ENCODE measurements at regions not wholly inside any gene's neighbourhood (a gene's known extent, or its start where the extent isn't known, plus 50 kb on each side); places are given as distances from the start of the nearest gene placed in this dataset.

DNA sequence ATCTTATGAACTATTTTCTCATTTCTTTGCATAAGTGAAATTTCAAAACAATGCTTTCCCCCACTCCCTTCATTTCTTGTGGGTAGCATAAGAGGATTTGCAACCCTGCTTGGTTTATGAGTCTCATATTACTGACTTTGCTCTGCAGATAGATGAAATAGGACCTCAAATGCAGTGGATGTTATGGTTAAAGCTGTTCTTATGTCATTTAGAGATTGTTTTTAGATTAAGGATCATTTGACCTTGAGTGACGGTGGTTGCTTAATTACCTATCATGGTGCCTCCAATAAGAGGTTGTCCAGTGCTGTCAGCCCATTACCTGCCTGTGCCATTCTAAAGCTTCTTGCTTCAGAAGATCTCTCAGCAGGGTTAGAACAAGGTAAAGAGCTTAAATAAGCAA, 351.4 kb upstream of the ATP2B1 start:
- DNase-seq (ENCODE audit: low read depth in 1 of 2, low spot score in 1 of 2), result no peak

DNA sequence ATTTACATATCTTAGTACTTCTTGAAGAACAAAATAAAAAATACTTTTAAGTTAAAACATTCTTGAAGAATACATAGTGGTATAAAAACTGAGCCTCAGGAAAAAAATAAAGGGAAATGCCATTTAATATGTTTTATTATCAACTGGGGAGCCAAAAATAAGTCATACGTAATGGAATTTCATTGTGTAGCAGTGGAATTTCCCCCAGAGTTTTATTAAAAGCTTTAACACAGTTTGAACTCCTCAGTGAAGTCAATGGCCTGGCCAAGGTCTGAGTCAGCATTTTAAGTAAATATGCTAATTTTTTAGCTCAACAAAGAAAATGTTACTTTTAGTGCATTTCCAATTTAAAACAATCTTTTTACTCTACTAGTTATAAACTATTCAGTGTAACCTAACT, 350.1 kb upstream of the ATP2B1 start:
- DNase-seq (ENCODE audit: low read depth in 1 of 2, low spot score in 1 of 2), result no peak

DNA sequence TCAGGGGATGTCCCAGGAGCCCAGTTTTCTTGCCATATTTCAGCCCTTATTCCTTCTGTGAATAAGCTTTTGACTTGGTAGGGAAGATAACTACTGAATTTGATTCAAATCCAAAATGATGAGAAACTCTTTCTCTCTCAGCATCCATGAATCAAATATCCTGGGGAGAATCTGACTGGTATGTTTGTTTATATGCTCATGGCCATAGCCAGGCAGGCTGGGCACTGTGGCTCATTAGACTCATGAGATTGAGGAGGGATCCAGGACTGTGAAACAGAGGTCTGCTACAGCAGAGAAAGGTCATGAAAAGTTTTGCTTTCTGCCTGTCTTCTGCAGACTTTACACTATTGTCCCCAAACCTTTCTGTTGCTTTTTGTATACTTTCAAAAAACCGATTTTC, 346.4 kb upstream of the ATP2B1 start:
- no peak for DNase-seq (ENCODE audit: low read depth in 1 of 2, low spot score in 1 of 2)

DNA sequence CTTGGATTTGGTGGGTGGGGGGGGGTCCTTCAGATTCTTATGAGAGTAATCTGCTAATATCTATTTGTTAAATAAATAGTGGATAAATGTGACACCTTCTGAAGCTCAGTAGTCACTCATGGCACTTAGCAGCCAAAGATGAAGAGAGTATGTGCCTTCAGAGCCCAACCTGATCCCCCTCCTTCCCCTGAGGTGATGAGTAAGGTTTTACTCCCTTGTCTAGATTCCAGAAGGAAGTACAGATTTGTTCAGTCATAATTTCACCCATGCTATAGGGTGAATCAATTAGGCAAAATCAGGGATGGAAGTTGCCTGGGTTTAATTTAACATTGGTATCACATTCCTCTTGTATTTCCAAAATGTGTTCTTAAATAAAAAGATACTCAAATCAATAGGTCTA, 340.3 kb upstream of the ATP2B1 start:
- DNase-seq (ENCODE audit: low read depth in 1 of 2, low spot score in 1 of 2), result no peak

DNA sequence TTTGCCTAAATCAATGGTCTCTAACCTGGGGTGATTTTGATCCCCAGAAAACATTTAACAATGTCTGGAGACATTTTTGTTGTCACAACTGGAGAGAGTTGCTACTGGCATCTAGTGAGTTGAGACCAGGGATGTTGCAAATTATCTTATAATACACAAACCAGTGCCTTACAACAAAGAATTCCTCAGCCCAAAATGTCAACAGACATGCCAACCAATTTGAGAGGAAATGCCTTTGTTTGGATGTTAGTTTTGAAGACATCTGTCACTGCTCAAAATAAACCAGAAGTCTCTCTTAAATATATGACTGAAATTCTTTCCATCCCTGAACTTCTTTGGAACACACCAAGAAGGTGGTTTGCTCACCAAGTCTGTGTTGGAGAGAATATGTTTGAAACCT, 336.9 kb upstream of the ATP2B1 start:
- DNase-seq (ENCODE audit: low read depth in 1 of 2, low spot score in 1 of 2), result no peak

DNA sequence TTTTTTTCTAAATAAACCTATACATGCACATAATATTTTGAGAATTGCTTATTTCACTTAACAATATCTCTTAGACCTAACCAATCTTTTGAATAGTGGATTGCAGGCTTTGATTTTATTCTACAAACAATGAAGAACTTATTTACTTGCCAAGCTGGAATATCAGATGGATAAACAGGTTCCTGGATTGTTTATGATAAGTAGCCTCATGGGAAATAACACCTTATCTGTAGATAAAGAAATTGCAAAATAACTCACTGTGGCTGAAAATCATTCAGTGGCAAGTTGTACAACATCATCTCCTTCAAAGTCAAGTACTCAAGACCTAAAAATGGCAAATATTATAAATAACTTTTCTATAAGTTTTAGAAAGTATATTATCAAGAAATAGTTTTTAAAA, 335.4 kb upstream of the ATP2B1 start:
- no peak for DNase-seq (ENCODE audit: low read depth in 1 of 2, low spot score in 1 of 2)

DNA sequence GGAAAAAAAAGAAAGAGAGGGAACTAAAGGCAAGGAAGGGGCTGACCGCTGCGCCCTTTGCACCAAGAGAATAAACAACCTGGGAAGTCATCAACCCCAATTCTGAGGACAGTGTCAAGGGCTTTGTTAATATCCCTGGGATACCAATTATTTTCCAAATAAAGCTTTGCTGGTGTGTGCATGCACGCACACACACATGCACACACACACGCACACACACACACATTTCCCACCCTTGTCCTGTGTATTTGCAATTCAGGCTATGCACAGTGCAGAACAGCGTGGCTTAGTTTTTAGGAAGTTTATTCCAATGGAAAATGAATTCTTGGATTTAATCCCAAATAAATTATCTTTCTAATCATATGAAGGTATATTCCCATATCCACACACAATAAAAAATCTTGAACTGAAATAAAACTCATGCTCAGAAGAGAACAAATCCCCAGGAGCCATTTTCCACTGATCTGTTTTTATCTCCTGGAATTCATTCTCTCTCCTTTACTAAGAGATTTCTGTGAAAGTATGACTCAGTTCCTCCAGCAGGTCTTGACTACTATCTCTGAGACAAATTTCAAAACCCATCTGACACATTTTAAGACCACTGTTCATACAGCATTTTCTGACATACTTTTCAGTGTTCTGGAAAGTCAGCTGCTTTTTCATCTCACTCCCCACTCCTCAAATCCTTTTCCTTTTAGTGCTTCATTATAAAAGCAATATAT, 334.4 kb upstream of the ATP2B1 start:
- no peak for DNase-seq (ENCODE audit: low read depth in 1 of 2, low spot score in 1 of 2)

DNA sequence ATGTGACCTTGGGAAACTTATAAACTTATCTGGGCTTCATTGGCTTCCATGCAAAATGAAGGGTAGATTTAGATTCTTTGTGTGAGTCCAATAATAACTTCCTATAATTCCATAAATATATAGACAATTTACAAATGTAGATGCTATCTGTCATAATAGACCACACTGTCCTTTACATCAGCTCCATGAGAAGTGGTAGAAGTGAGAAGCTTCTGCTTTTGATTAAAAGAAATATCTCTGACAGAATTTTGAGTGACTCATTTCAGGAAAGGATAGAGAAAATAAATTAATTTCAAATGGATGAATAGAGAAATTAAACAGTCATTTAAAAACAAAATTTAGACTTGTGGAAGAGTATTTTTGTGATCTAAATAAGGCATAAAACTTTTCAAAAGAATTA, 329.7 kb upstream of the ATP2B1 start:
- no peak for DNase-seq (ENCODE audit: low read depth in 1 of 2, low spot score in 1 of 2)

DNA sequence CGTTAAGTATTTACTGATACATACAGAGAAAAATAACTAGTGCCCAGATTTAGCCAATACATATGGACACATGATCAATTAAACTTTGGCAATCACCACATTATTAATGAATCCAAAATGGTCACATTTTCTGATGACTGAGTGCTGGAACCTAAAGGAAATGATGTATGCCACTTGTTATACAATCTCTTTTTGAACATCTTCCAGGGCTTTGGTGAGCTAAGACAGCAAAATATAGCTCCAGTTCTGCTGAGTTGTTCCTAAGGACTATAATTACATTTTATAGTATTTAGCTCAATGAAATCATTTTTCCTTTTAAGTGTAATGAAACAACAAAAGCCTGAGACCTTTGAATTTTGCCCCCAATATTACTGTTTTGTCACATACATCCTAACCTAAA, 329.1 kb upstream of the ATP2B1 start:
- DNase-seq (ENCODE audit: low read depth in 1 of 2, low spot score in 1 of 2), result no peak

DNA sequence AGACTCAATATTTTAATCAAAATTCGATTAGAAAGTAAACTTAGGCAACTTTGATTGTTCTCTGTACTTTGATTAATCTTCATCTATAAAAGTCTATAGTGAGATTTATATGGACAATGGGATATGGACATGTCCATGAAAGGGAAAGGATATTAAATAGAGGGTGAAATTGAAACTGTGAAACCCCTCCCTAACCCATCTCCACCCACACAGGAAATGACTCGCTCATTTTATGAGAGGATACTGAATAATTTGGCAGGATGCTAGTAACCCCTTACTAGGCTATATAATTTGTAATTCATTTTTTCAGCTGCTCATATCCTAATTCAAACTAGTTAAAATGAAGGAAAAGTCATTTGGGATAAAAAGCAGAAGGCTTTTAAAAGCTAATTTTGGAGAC, 328.0 kb upstream of the ATP2B1 start:
- no peak for DNase-seq (ENCODE audit: low read depth in 1 of 2, low spot score in 1 of 2)

DNA sequence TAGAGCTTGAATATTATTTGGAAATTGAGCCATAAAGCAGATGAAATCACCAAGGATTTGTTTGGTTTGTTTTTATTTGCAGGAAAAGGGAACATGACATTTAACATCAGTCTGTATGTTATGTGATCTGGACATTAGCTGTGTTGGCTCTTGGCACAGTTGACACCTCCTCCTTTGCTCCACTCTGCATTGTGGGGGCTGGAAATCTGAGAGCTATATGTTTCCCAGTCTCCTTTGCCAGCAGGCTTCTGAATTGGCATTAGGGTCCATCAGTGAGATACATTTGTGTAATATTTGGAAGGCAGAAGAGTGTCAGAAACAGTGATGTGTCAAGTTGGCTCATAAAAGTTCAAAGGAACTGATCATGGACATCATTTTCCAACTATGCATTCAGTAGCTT, 322.1 kb upstream of the ATP2B1 start:
- no peak for DNase-seq (ENCODE audit: low read depth in 1 of 2, low spot score in 1 of 2)

DNA sequence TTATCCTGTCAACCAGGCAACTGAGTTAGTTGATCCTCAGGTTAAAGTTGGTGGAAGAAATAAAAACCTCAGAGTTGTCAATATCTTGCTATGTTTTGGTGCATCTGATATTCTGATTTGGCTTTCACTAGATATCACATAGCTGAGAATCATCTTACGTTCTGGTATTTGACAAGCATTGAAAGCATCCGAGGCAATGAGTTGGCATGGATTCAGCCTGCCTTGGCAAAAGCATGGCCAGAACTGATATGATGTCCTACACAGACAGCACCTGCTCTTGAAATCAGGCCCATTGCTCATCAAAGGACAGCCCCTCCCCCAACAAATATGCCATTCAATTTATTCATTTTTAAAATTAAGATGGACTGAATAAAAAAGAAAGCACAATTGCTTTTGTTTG, 320.7 kb upstream of the ATP2B1 start:
- no peak for DNase-seq (ENCODE audit: low read depth in 1 of 2, low spot score in 1 of 2)

DNA sequence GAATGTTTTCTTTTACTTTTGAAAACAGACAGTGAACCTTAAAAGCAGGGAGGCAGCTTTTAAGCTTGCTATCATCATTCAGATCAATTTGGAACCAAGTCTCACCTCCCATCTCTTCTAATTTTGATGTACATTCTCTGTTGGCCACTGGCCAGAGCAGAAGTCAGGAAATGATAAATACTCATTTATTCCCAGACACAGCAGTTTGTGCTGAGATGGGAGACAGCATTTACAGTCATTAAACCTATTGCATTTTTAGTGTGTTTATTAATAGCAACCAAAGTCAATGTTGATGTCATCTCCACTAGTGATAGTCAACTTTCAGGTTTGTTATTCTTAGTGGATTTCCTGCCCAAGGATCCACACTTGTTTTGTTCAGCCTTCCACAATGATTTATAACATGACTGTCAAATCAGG, 320.0 kb upstream of the ATP2B1 start:
- no peak for DNase-seq (ENCODE audit: low read depth in 1 of 2, low spot score in 1 of 2)

DNA sequence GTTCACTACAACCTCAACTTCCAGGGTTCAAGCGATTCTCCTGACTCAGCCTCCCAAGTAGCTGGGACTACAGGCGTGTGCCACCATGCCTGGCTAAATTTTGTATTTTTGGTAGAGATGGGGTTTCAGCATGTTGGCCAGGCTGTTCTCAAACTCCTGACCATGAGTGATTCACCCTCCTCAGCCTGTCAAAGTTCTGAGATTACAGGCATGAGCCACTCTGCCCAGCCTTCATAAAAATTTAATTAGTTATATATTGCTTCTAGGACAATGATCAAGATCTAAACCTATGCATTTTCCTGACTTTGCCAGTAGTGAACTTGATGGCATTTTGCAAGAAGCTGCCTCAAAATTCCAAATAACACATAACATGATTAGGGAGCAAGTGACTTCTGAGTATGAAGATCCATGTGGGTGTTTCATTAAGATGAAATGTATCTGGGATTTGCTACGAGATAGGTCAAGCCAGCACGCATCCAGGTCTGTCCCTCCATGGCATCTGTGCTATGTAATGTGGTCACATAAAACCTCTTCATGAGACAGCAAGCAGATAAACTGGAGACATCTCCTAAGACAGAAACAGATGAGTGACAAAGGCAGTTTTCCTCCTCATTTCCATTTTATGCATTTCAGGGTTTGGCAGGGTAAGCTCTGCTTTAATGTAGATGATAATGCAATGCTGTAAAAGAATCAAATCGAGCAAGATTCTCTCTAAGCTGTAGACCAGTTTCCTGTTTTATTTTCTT, 319.4 kb upstream of the ATP2B1 start:
- DNase-seq (ENCODE audit: low read depth in 1 of 2, low spot score in 1 of 2), result no peak

DNA sequence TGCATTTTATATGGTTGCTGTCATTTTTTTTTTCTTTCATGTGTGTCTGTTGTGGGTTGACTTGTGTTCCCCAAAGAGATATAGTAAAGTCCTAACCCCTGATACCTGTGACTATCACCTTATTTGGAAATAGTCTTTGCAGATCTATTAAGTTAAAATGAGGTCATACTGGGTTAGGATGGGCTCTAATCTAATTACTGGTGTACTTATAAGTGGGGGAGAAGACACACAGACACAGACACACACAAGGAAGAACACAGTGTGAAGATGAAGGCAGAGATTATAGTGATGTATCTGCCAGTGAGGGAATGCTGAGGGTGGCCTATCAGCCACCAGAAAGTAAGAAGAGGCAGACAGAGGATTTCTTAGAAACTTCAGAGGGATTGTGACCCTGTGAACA, 318.4 kb upstream of the ATP2B1 start:
- DNase-seq (ENCODE audit: low read depth in 1 of 2, low spot score in 1 of 2), result no peak

DNA sequence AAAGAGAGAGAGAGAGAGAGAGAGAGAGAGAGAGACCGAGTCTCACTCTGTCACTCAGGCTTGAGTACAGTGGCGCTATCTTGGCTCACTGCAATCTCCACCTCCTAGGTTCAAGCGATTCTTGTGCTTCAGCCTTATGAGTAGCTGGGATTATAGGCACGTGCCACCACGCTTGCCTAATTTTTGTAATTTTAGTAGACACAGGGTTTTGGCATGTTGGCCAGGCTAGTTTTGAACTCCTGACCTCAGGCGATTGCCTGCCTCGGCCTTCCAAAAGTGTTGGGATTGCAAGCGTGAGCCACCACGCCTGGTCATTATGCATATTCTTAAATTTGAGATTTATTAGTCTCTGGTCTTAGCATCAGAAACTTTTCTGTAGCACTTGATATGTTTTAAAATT, 317.9 kb upstream of the ATP2B1 start:
- DNase-seq (ENCODE audit: low read depth in 1 of 2, low spot score in 1 of 2), result no peak

DNA sequence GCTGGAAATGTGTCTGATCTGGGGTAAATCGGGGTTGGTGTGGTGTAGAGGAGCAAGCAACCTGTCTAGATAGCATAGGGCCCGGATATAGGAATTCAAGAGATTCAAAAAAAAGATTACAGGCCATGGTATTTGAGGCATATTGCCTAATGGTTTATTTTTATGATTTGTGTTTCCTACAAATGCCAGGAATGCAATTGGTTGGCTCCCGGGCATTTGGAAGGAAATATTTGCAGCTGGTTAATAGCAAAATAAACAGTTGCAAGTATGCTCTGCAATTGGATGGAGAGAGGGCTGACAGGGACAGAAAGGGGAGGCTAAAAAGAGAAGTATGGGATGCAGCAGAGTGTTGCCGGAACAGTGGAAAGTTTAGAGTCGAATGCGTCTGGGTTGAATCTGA, 315.6 kb upstream of the ATP2B1 start:
- no peak for DNase-seq (ENCODE audit: low read depth in 1 of 2, low spot score in 1 of 2)

DNA sequence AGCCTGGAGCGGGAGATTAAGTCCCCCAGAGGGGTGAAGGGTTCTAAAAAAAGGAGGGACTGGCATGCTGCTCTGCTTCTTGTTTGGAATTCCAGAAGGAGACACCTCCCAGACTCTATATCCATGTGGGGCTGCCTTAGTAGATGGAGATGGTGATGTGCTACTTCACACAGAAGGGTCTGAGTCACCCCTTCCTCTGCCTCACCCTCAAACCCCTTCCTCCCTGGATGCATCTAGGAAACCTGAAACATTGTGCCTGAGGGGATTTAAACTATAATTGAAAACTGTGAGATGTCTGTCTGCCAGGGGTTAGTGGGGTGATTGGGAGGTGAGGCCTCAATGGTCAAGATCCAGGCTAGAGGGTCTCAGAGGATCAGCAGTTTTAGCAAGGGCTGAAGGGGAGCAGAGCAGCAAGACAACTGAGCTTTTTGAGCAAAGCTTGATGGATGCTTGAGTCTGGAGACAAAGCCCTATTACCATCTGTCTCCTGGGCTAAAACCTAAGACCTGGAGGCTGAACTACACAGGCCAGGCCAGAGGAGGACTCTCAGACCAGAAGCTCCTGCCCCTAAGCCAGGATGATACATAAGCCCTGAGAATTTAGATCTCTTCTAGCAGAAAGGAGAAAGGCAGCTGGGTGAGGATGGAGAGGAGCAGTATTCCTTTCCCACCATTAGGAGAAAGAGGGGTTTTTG, 314.7 kb upstream of the ATP2B1 start:
- no peak for DNase-seq (ENCODE audit: low read depth in 1 of 2, low spot score in 1 of 2)

DNA sequence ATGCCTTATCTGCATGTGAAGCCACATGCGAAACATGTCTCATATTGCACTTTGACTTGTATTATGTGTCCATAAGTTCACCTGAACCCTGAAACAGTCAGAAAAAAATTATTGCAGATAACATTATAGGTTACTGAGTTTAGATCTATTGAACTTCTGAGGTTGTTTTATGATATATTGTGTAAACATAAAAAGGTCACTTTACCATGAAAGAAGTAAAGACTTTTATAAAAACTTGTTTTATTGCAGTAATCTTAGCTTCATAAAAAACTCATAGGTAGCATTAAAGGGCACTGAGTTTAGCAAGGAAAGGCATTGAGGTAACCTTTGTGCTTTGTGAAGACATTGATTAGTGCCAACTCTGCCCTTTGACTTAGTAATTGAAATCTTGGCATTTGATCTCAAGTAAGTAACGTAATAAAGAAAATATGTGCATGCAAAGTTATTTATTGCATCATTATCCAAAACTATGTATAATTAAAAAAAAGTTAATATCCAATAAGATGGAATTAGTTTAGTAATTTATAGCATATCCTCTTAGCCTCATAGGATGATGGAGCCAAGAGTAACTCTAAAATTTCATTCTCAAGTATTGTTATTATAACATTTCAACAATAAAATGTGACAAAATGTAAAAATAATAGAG, 313.3 kb upstream of the ATP2B1 start:
- no peak for DNase-seq (ENCODE audit: low read depth in 1 of 2, low spot score in 1 of 2)

DNA sequence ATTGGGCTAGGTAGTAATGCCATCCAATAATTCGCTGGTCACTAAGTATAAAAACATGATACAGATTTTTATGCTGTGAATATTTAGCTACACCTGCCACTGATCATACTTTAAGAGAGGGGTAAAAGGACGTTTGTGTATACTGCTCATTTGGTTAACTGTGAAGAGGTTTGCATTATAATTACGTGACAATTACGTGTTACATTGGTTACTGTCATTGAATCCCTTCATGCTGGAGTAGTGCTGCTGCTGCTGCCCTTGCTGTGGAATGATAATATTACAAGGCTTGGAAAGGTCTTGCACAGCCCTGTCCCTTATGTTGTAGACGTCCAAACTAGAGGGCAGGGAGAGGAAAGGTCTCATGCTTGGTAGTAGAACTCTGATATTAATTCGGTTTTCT, 312.2 kb upstream of the ATP2B1 start:
- DNase-seq (ENCODE audit: low read depth in 1 of 2, low spot score in 1 of 2), result no peak

DNA sequence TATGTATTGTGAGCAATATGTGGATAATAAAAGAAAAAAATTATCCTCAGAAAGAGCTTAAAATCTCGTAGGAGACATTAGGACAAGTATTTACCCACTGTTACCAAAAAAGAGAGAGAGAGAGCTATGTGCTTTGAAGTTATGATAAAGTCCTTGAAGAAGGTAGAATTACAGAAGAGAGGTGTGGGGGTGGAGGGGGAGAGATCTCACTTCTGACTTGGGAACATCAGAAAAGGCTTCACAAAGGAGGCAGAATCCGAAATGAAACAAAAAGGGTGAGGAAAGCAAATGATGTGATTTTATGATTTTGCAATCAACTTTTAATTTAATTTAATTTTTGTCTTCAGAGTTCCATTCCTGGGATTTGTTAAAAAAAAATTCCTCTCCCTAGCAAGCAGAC, 311.8 kb upstream of the ATP2B1 start:
- no peak for DNase-seq (ENCODE audit: low read depth in 1 of 2, low spot score in 1 of 2)

DNA sequence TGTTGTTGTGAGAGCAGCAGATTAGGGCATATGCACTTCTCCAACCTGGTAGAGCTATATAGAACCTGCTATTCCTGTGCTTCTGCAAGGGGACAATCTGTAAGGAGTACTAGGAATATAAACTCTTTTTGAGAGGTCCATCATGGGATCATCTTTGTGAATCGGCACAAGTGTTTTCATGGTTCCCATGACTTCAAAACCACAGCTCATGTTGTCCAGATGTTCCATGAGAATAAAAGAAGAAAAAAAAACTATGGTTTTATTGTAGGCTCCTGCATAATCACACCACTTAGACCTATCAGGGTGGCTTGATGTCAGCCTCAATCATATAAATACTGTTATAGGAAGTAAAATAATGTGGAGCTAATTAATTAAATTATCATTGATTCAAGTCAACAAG, 311.4 kb upstream of the ATP2B1 start:
- DNase-seq (ENCODE audit: low read depth in 1 of 2, low spot score in 1 of 2), result no peak

Measured in activated CD4-positive, alpha-beta T cell treated with anti-CD3 and anti-CD28 coated beads, Interleukin-2, amount 50 U/mL, for 24 hours (primary cell).